ENCODE measurements at regions not wholly inside any gene's neighbourhood (a gene's known extent, or its start where the extent isn't known, plus 50 kb on each side); places are given as distances from the start of the nearest gene placed in this dataset.

DNA sequence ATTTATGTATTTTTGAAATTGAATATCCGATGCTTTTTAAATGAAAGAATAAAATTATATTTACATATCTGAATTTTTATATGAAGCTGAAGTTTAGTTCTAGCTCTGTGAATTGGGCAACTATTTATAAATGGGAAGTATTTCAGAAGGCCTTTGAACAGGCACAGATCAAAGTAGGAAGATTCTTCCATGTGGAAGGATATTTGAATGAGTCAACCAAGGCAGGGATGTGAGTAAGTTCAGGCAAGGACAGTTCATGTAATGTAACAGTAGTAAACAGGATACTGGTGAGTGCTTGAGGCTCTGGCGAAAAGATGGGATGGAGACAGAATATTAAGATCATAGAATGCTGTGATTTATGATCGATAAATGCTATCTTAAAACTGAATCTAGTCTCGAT is 417.8 kb upstream of the CCDC179 start:
- TF ChIP-seq EZH2phosphoT487 (IDR thresholded peaks at IDR 0.05; ENCODE audit: low read length) (no peak), EZH2 (optimal IDR thresholded peaks at IDR 0.05; ENCODE audit: low read depth, low read length) (no peak)
- TF ChIP-seq, protein P1, sequence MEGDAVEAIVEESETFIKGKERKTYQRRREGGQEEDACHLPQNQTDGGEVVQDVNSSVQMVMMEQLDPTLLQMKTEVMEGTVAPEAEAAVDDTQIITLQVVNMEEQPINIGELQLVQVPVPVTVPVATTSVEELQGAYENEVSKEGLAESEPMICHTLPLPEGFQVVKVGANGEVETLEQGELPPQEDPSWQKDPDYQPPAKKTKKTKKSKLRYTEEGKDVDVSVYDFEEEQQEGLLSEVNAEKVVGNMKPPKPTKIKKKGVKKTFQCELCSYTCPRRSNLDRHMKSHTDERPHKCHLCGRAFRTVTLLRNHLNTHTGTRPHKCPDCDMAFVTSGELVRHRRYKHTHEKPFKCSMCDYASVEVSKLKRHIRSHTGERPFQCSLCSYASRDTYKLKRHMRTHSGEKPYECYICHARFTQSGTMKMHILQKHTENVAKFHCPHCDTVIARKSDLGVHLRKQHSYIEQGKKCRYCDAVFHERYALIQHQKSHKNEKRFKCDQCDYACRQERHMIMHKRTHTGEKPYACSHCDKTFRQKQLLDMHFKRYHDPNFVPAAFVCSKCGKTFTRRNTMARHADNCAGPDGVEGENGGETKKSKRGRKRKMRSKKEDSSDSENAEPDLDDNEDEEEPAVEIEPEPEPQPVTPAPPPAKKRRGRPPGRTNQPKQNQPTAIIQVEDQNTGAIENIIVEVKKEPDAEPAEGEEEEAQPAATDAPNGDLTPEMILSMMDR (IDR thresholded peaks at IDR 0.05; ENCODE audit: low read length): no peak
- H3K4me1 ChIP-seq (ENCODE audit: low read length): no peaks in the 10 kb centered on the region

DNA sequence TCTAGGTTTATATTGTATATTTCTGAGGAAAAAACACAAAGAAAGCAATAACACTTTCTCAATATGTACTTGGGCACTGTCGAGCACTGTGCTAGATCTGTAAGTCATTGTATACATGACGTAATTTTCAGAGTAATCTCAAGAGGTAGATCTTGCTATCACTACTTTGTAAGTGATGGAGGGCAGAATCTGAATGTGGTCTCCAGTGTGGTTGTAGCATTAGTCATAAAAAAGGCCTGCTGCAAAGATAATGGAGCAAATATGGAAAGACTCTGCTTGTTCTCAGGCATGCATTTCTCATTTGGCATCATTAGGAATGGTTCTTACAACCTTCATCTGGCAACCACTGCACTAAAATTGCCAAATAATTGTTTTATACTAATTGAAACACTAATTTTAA is 419.8 kb upstream of the CCDC179 start:
- Histone ChIP-seq H3K4me2 (ENCODE audit: low read depth, low read length) (no peak overlapping the region), H3K36me3 (replicated peaks; ENCODE audit: insufficient read depth, low read length) (no peaks in the 10 kb centered on the region), H4K20me1 (ENCODE audit: insufficient read depth, low read length) (no peaks in the 10 kb centered on the region), H3K9me3 (replicated peaks; ENCODE audit: insufficient read depth, low read length) (no peaks in the 10 kb centered on the region), H3K4me1 (ENCODE audit: low read length) (no peaks in the 10 kb centered on the region), H3F3A (ENCODE audit: insufficient read depth, low read length) (no peaks in the 10 kb centered on the region), H3K27me3 (replicated peaks; ENCODE audit: insufficient read depth, low read length) (no peaks in the 10 kb centered on the region), H3K4me3 (ENCODE audit: low read length) (no peak overlapping the region), H3K27ac (ENCODE audit: low read length) (no peak overlapping the region), H3K9ac (ENCODE audit: low read length) (no peak overlapping the region), H2AFZ (ENCODE audit: low read length) (no peak overlapping the region), H3K9me2 (replicated peaks; ENCODE audit: insufficient read depth, low read length) (no peaks in the 10 kb centered on the region), H3K79me2 (ENCODE audit: low read length) (no peaks in the 10 kb centered on the region)
- DNase-seq: no peak
- TF ChIP-seq EZH2phosphoT487 (IDR thresholded peaks at IDR 0.05; ENCODE audit: low read length) (no peak), EZH2 (optimal IDR thresholded peaks at IDR 0.05; ENCODE audit: low read depth, low read length) (no peak)
- TF ChIP-seq, protein P1 (IDR thresholded peaks at IDR 0.05; ENCODE audit: low read length): no peak

More for the DNA sequence above, 417.8 kb upstream of the CCDC179 start:
- H3F3A ChIP-seq (ENCODE audit: insufficient read depth, low read length): no peaks in the 10 kb centered on the region
- no peaks in the 10 kb centered on the region for H3K36me3 ChIP-seq (replicated peaks; ENCODE audit: insufficient read depth, low read length)
- no peak overlapping the region for H3K4me3 ChIP-seq (ENCODE audit: low read length)
- H3K9me2 ChIP-seq (replicated peaks; ENCODE audit: insufficient read depth, low read length): no peaks in the 10 kb centered on the region
- H3K27me3 ChIP-seq (replicated peaks; ENCODE audit: insufficient read depth, low read length): no peaks in the 10 kb centered on the region
- no peak overlapping the region for H3K27ac ChIP-seq (ENCODE audit: low read length)
- no peak for DNase-seq
- no peaks in the 10 kb centered on the region for H3K9me3 ChIP-seq (replicated peaks; ENCODE audit: insufficient read depth, low read length)
- no peak overlapping the region for H3K9ac ChIP-seq (ENCODE audit: low read length)
- H3K4me2 ChIP-seq (ENCODE audit: low read depth, low read length): no peak overlapping the region
- no peaks in the 10 kb centered on the region for H3K79me2 ChIP-seq (ENCODE audit: low read length)
- H2AFZ ChIP-seq (ENCODE audit: low read length): no peak overlapping the region
- H4K20me1 ChIP-seq (ENCODE audit: insufficient read depth, low read length): no peaks in the 10 kb centered on the region

- H3K4me1 ChIP-seq (ENCODE audit: low read length): no peaks in the 10 kb centered on the region
- no peak overlapping the region for H3K4me2 ChIP-seq (ENCODE audit: low read depth, low read length)
- no peaks in the 10 kb centered on the region for H3K9me2 ChIP-seq (replicated peaks; ENCODE audit: insufficient read depth, low read length)
- TF ChIP-seq EZH2 (optimal IDR thresholded peaks at IDR 0.05; ENCODE audit: low read depth, low read length) (no peak), EZH2phosphoT487 (IDR thresholded peaks at IDR 0.05; ENCODE audit: low read length) (no peak)
- TF ChIP-seq, protein P1 (IDR thresholded peaks at IDR 0.05; ENCODE audit: low read length): no peak
- no peak overlapping the region for H3K9ac ChIP-seq (ENCODE audit: low read length)
- no peak overlapping the region for H3K4me3 ChIP-seq (ENCODE audit: low read length)
- no peaks in the 10 kb centered on the region for H4K20me1 ChIP-seq (ENCODE audit: insufficient read depth, low read length)
- no peak for DNase-seq
- no peaks in the 10 kb centered on the region for H3F3A ChIP-seq (ENCODE audit: insufficient read depth, low read length)
- H3K36me3 ChIP-seq (replicated peaks; ENCODE audit: insufficient read depth, low read length): no peaks in the 10 kb centered on the region
- no peaks in the 10 kb centered on the region for H3K9me3 ChIP-seq (replicated peaks; ENCODE audit: insufficient read depth, low read length)
- no peaks in the 10 kb centered on the region for H3K79me2 ChIP-seq (ENCODE audit: low read length)
- H3K27ac ChIP-seq (ENCODE audit: low read length): no peak overlapping the region
- no peaks in the 10 kb centered on the region for H3K27me3 ChIP-seq (replicated peaks; ENCODE audit: insufficient read depth, low read length)
- H2AFZ ChIP-seq (ENCODE audit: low read length): no peak overlapping the region
Observed at GRCh38 chr11:23283666-23284065, 423.4 kb upstream of the CCDC179 start.

Data from MM.1S (cell line).